RWPE1 (cell line): ENCODE measurements at regions not wholly inside any gene's neighbourhood (a gene's known extent, or its start where the extent isn't known, plus 50 kb on each side); places are given as distances from the start of the nearest gene placed in this dataset.

Experiments used
- CTCF ChIA-PET: fragments of 350-600 bp; sonication (Branson Sonifier 250); formaldehyde crosslinking; extraction: SDS; loops from one replicate; lab custom pipeline; 2021; lab: Yijun Ruan, JAX
- POLR2A ChIA-PET: fragments of 400-600 bp; formaldehyde crosslinking; extraction: SDS; loops from one replicate; lab custom pipeline; 2020; ENCODE audit warnings: antibody characterized with exemption; ENCODE audit not compliant: low non-redundant PET; lab: Yijun Ruan, JAX
- DNase-seq: peaks from one replicate; pipeline ENCODE4 v3.0.0; 2012; ENCODE audit warnings: low spot score
- H3K27ac ChIP-seq: fragments of 450-650 bp; 2 replicates; pipeline ENCODE4 v1.5.1; 2017
- CTCF ChIP-seq: fragments of 450-650 bp; conservative IDR thresholded peaks from 2 replicates; pipeline ENCODE4 v1.5.1; 2017; ENCODE audit warnings: low read depth, mild to moderate bottlenecking

- TF ChIP-seq CTCF: no peak
- H3K27ac ChIP-seq: no peak overlapping the region
- CTCF ChIA-PET: no interaction called here
Measured at GRCh38 chr3:84835366-84835765, 123.4 kb upstream of the CADM2 start.

GRCh38 chr3:84836961-84837360, 121.8 kb upstream of the CADM2 start:
- no peak for DNase-seq
- no peak overlapping the region for H3K27ac ChIP-seq
- ChIA-PET CTCF (no interaction called here), POLR2A (no interaction called here)
- no peak for TF ChIP-seq CTCF

More at GRCh38 chr3:84835366-84835765, 123.4 kb upstream of the CADM2 start:
- DNase-seq: no peak
- POLR2A ChIA-PET: no interaction called here

- no peak overlapping the region for H3K27ac ChIP-seq
- DNase-seq: no peak
- CTCF ChIA-PET: no interaction called here
- POLR2A ChIA-PET: no interaction called here
- no peak for TF ChIP-seq CTCF
Measured at GRCh38 chr3:84877092-84877491, 81.7 kb upstream of the CADM2 start.

- no peak overlapping the region for H3K27ac ChIP-seq
- DNase-seq: no peak
- TF ChIP-seq CTCF: no peak
- POLR2A ChIA-PET: no interaction called here
- CTCF ChIA-PET: no interaction called here
Measured at GRCh38 chr3:84881288-84881687, 77.5 kb upstream of the CADM2 start.

GRCh38 chr3:84885199-84885882, 73.4 kb upstream of the CADM2 start:
- TF ChIP-seq CTCF: no peak
- H3K27ac ChIP-seq: no peak overlapping the region
- CTCF ChIA-PET: no interaction called here
- POLR2A ChIA-PET: no interaction called here
- no peak for DNase-seq

- no peak for TF ChIP-seq CTCF
- ChIA-PET CTCF (no interaction called here), POLR2A (no interaction called here)
- no peak for DNase-seq
- H3K27ac ChIP-seq: no peak overlapping the region
Measured at GRCh38 chr3:84891851-84892250, 66.9 kb upstream of the CADM2 start.
